Astrocyte of the cerebellum (primary cell): ENCODE measurements at regions not wholly inside any gene's neighbourhood (a gene's known extent, or its start where the extent isn't known, plus 50 kb on each side); places are given as distances from the start of the nearest gene placed in this dataset.

Source experiments
- DNase-seq: peaks from one replicate; pipeline ENCODE4 v3.0.0-alpha.2; 2011; ENCODE audit warnings: low read depth
- H3K4me3 ChIP-seq: 2 replicates; pipeline ENCODE4 v1.5.1; 2011; ENCODE audit warnings: mild to moderate bottlenecking, low read depth, low read length, moderate library complexity
- CTCF ChIP-seq: IDR thresholded peaks from 2 replicates; pipeline ENCODE4 v1.5.1; 2012; ENCODE audit warnings: low read length, low read depth, moderate library complexity, mild to moderate bottlenecking; ENCODE audit errors: missing control alignments
- in situ Hi-C: cut with HindIII; loops from 2 replicates; pipeline ENCODE4 v1.10.0; 2017; ENCODE audit warnings: low sequenced_read_pairs

GRCh38 chr13:44089452-44089851, 209.7 kb downstream of the LACC1 start:
- DNase-seq = no peak
- TF ChIP-seq CTCF = no peak
- in situ Hi-C loops = no loop called here

GRCh38 chr13:44092078-44092970, 212.6 kb downstream of the LACC1 start:
- DNase-seq = no peak
- no peak for TF ChIP-seq CTCF
- in situ Hi-C loops = no loop called here
- H3K4me3 ChIP-seq = no peak overlapping the region

More at GRCh38 chr13:44089452-44089851, 209.7 kb downstream of the LACC1 start:
- H3K4me3 ChIP-seq = no peak overlapping the region

GRCh38 chr13:44093607-44094564, 214.2 kb downstream of the LACC1 start:
- in situ Hi-C loops = no loop called here
- DNase-seq = no peak
- no peak for TF ChIP-seq CTCF
- no peak overlapping the region for H3K4me3 ChIP-seq

- TF ChIP-seq CTCF = no peak
- no peak overlapping the region for H3K4me3 ChIP-seq
- in situ Hi-C loops = no loop called here
- DNase-seq = no peak
Observed at GRCh38 chr13:44096901-44097300, 217.2 kb downstream of the LACC1 start.

- H3K4me3 ChIP-seq = no peak overlapping the region
- no peak for DNase-seq
- no peak for TF ChIP-seq CTCF
- in situ Hi-C loops = no loop called here
Observed at GRCh38 chr13:44098559-44098958, 218.9 kb downstream of the LACC1 start.

- no peak overlapping the region for H3K4me3 ChIP-seq
- DNase-seq = no peak
- TF ChIP-seq CTCF = no peak
- in situ Hi-C loops = no loop called here
Observed at GRCh38 chr13:44101347-44102083, 221.8 kb downstream of the LACC1 start.
